ENCODE measurements at regions not wholly inside any gene's neighbourhood (a gene's known extent, or its start where the extent isn't known, plus 50 kb on each side); places are given as distances from the start of the nearest gene placed in this dataset.

GRCh38 chr17:33837281-33837680 is 417.8 kb upstream of the CCL2 start:
- Histone ChIP-seq H3K4me3 (ENCODE audit: low read depth in 1 of 3, low read length in 3 of 3) (no peak overlapping the region), H3K4me1 (ENCODE audit: control insufficient read depth in 4 of 4, insufficient read depth in 4 of 4, low read length in 3 of 4) (no peaks in the 10 kb centered on the region), H3K27me3 (ENCODE audit: control insufficient read depth in 4 of 4, insufficient read depth in 4 of 4, low read length in 3 of 4) (peaks cover 0 to 4% (median 0%) of the 10 kb centered on the region in 4 donors), H3K36me3 (ENCODE audit: control insufficient read depth in 4 of 4, insufficient read depth in 3 of 4, low read depth in 1 of 4, low read length in 3 of 4) (no peaks in the 10 kb centered on the region), H3K9ac (ENCODE audit: low read depth in 1 of 2, low read length in 2 of 2) (no peak overlapping the region), H3K9me3 (ENCODE audit: control insufficient read depth in 4 of 4, low read length in 3 of 4) (no peaks in the 10 kb centered on the region), H3K27ac (ENCODE audit: low read depth in 1 of 2, low read length in 2 of 2) (no peak overlapping the region)
- DNase-seq (ENCODE audit: low spot score) = no peak
- no peak for TF ChIP-seq FOXA2 (IDR thresholded peaks at IDR 0.05)
- no peak for TF ChIP-seq ATF3 (IDR thresholded peaks at IDR 0.05)
- TF ChIP-seq EGR1 (IDR thresholded peaks at IDR 0.05; ENCODE audit: low read depth in 2 of 2) = no peak
- TF ChIP-seq RAD21 (IDR thresholded peaks at IDR 0.05) = no peak
- no peak for TF ChIP-seq JUND (IDR thresholded peaks at IDR 0.05)
- TF ChIP-seq MAX (IDR thresholded peaks at IDR 0.05) = no peak
- no peak for TF ChIP-seq FOXA1 (IDR thresholded peaks at IDR 0.05)

- Histone ChIP-seq H3K9ac (ENCODE audit: low read depth in 1 of 2, low read length in 2 of 2) (no peak overlapping the region), H3K9me3 (ENCODE audit: control insufficient read depth in 4 of 4, low read length in 3 of 4) (no peaks in the 10 kb centered on the region), H3K4me1 (ENCODE audit: control insufficient read depth in 4 of 4, insufficient read depth in 4 of 4, low read length in 3 of 4) (no peaks in the 10 kb centered on the region), H3K27ac (ENCODE audit: low read depth in 1 of 2, low read length in 2 of 2) (no peak overlapping the region), H3K36me3 (ENCODE audit: control insufficient read depth in 4 of 4, insufficient read depth in 3 of 4, low read depth in 1 of 4, low read length in 3 of 4) (no peaks in the 10 kb centered on the region), H3K4me3 (ENCODE audit: low read depth in 1 of 3, low read length in 3 of 3) (no peak overlapping the region), H3K27me3 (ENCODE audit: control insufficient read depth in 4 of 4, insufficient read depth in 4 of 4, low read length in 3 of 4) (peaks cover 0 to 4% (median 0%) of the 10 kb centered on the region in 4 donors)
- DNase-seq (ENCODE audit: low spot score) = no peak
- TF ChIP-seq TAF1 (conservative IDR thresholded peaks at IDR 0.05) (no peak), NR2F2 (IDR thresholded peaks at IDR 0.05) (no peak), RXRA (IDR thresholded peaks at IDR 0.05) (no peak), RAD21 (IDR thresholded peaks at IDR 0.05) (no peak), EGR1 (IDR thresholded peaks at IDR 0.05; ENCODE audit: low read depth in 2 of 2) (no peak), ATF3 (IDR thresholded peaks at IDR 0.05) (no peak), HNF4G (IDR thresholded peaks at IDR 0.05) (no peak), MAX (IDR thresholded peaks at IDR 0.05) (no peak), YY1 (IDR thresholded peaks at IDR 0.05) (no peak), FOXA2 (IDR thresholded peaks at IDR 0.05) (no peak), HNF4A (conservative IDR thresholded peaks at IDR 0.05) (no peak), JUND (IDR thresholded peaks at IDR 0.05) (no peak), FOXA1 (IDR thresholded peaks at IDR 0.05) (no peak)
- TF ChIP-seq, protein P1, sequence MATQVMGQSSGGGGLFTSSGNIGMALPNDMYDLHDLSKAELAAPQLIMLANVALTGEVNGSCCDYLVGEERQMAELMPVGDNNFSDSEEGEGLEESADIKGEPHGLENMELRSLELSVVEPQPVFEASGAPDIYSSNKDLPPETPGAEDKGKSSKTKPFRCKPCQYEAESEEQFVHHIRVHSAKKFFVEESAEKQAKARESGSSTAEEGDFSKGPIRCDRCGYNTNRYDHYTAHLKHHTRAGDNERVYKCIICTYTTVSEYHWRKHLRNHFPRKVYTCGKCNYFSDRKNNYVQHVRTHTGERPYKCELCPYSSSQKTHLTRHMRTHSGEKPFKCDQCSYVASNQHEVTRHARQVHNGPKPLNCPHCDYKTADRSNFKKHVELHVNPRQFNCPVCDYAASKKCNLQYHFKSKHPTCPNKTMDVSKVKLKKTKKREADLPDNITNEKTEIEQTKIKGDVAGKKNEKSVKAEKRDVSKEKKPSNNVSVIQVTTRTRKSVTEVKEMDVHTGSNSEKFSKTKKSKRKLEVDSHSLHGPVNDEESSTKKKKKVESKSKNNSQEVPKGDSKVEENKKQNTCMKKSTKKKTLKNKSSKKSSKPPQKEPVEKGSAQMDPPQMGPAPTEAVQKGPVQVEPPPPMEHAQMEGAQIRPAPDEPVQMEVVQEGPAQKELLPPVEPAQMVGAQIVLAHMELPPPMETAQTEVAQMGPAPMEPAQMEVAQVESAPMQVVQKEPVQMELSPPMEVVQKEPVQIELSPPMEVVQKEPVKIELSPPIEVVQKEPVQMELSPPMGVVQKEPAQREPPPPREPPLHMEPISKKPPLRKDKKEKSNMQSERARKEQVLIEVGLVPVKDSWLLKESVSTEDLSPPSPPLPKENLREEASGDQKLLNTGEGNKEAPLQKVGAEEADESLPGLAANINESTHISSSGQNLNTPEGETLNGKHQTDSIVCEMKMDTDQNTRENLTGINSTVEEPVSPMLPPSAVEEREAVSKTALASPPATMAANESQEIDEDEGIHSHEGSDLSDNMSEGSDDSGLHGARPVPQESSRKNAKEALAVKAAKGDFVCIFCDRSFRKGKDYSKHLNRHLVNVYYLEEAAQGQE (IDR thresholded peaks at IDR 0.05) = no peak
- TF ChIP-seq, protein P2, sequence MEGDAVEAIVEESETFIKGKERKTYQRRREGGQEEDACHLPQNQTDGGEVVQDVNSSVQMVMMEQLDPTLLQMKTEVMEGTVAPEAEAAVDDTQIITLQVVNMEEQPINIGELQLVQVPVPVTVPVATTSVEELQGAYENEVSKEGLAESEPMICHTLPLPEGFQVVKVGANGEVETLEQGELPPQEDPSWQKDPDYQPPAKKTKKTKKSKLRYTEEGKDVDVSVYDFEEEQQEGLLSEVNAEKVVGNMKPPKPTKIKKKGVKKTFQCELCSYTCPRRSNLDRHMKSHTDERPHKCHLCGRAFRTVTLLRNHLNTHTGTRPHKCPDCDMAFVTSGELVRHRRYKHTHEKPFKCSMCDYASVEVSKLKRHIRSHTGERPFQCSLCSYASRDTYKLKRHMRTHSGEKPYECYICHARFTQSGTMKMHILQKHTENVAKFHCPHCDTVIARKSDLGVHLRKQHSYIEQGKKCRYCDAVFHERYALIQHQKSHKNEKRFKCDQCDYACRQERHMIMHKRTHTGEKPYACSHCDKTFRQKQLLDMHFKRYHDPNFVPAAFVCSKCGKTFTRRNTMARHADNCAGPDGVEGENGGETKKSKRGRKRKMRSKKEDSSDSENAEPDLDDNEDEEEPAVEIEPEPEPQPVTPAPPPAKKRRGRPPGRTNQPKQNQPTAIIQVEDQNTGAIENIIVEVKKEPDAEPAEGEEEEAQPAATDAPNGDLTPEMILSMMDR (IDR thresholded peaks at IDR 0.05; ENCODE audit: low read depth, low read length, missing input control) = no peak
- 66% methylated on average over 2 of the region's 2 CpGs for WGBS
Measured at GRCh38 chr17:33838281-33838680, 416.8 kb upstream of the CCL2 start.

All from liver (tissue), 8 donors.